ENCODE measurements at regions not wholly inside any gene's neighbourhood (a gene's known extent, or its start where the extent isn't known, plus 50 kb on each side); places are given as distances from the start of the nearest gene placed in this dataset.
"Not testable (repeated sequence)": the region's sequence is repeated elsewhere in the genome, so short reads cannot be mapped to it uniquely, and the experiment has no call there.

- no peak for DNase-seq (ENCODE audit: low read depth in 2 of 2)
These were observed 188.7 kb upstream of the MBL2 start for GRCh38 chr10:52961323-52961722.

- DNase-seq (ENCODE audit: low read depth in 2 of 2): no peak
These were observed 187.2 kb upstream of the MBL2 start for GRCh38 chr10:52959810-52960209.

- no peak for DNase-seq (ENCODE audit: low read depth in 2 of 2)
These were observed 184.3 kb upstream of the MBL2 start for GRCh38 chr10:52956861-52957260.

- no peak for DNase-seq (ENCODE audit: low read depth in 2 of 2)
These were observed 183.9 kb upstream of the MBL2 start for GRCh38 chr10:52956461-52956860.

GRCh38 chr10:52955337-52955736 is 182.8 kb upstream of the MBL2 start:
- no peak for DNase-seq (ENCODE audit: low read depth in 2 of 2)

- DNase-seq (ENCODE audit: low read depth in 2 of 2): no peak
These were observed 181.8 kb upstream of the MBL2 start for GRCh38 chr10:52954407-52954806.

GRCh38 chr10:52952391-52953055 is 179.9 kb upstream of the MBL2 start:
- DNase-seq (ENCODE audit: low read depth in 2 of 2): no peak

- DNase-seq (ENCODE audit: low read depth in 2 of 2): peak; percentile 11 to 51
These were observed 179.2 kb upstream of the MBL2 start for GRCh38 chr10:52951824-52952223.

- DNase-seq (ENCODE audit: low read depth in 2 of 2): no peak
These were observed 178.0 kb upstream of the MBL2 start for GRCh38 chr10:52950578-52950977.

- no peak for DNase-seq (ENCODE audit: low read depth in 2 of 2)
These were observed 177.3 kb upstream of the MBL2 start for GRCh38 chr10:52949899-52950298.

- DNase-seq (ENCODE audit: low read depth in 2 of 2): no peak
These were observed 173.9 kb upstream of the MBL2 start for GRCh38 chr10:52946486-52946885.

- DNase-seq (ENCODE audit: low read depth in 2 of 2): not testable (repeated sequence)
These were observed 172.9 kb upstream of the MBL2 start for GRCh38 chr10:52945521-52945920.

GRCh38 chr10:52940921-52941320 is 168.3 kb upstream of the MBL2 start:
- no peak for DNase-seq (ENCODE audit: low read depth in 2 of 2)

- no peak for DNase-seq (ENCODE audit: low read depth in 2 of 2)
These were observed 167.3 kb upstream of the MBL2 start for GRCh38 chr10:52939894-52940293.

- no peak for DNase-seq (ENCODE audit: low read depth in 2 of 2)
These were observed 161.2 kb upstream of the MBL2 start for GRCh38 chr10:52933748-52934147.

- no peak for DNase-seq (ENCODE audit: low read depth in 2 of 2)
These were observed 155.1 kb upstream of the MBL2 start for GRCh38 chr10:52927678-52928077.

- DNase-seq (ENCODE audit: low read depth in 2 of 2): no peak
These were observed 150.9 kb upstream of the MBL2 start for GRCh38 chr10:52923520-52923919.

GRCh38 chr10:52918714-52919305 is 146.2 kb upstream of the MBL2 start:
- no peak for DNase-seq (ENCODE audit: low read depth in 2 of 2)

GRCh38 chr10:52915391-52915790 is 142.8 kb upstream of the MBL2 start:
- DNase-seq (ENCODE audit: low read depth in 2 of 2): no peak

GRCh38 chr10:52911163-52911562 is 138.6 kb upstream of the MBL2 start:
- no peak for DNase-seq (ENCODE audit: low read depth in 2 of 2)

GRCh38 chr10:52908478-52908877 is 135.9 kb upstream of the MBL2 start:
- no peak for DNase-seq (ENCODE audit: low read depth in 2 of 2)

- DNase-seq (ENCODE audit: low read depth in 2 of 2): no peak
These were observed 133.5 kb upstream of the MBL2 start for GRCh38 chr10:52906046-52906445.

GRCh38 chr10:52903397-52903938 is 130.9 kb upstream of the MBL2 start:
- DNase-seq (ENCODE audit: low read depth in 2 of 2): no peak

All from lung microvascular endothelial cell (primary cell).